COR-L47 (cell line): ENCODE measurements at regions not wholly inside any gene's neighbourhood (a gene's known extent, or its start where the extent isn't known, plus 50 kb on each side); places are given as distances from the start of the nearest gene placed in this dataset.

Experiments used
- DNase-seq: peaks from one replicate; lab custom pipeline; 2025; lab: John Stamatoyannopoulos, UW

DNA sequence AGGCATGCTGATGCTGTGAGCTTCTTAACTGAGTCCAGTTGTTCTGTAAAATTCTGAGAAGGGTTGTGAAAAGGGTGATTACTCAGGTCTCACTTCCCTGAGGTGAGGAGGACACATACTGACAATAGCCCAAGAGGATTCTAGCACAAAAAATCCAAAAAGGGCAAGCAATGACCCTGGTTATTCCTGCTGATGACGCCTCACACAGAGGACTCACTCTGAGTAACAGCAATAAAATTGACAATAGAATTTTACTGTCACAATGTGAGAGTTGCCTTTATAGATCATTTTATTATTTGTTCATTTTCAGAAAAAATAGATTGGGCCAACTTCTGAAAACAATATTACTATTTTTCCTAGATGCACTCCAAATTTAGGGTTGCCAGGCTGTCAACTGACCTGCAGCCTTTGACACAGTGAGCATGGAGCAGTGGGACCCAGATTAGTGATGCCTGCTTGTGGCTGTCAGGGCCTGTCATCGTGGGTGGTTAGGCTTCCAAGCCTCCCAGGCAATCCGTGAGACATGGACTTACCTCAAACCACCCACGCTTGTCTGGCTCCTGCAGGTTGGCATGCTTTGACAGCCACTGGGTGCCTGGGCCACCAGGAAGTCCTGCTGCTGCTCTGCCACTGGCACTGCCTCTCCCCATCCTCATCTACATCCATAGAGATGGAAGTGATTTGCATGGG is 396.0 kb upstream of the THBS1 start:
- no peak for DNase-seq

DNA sequence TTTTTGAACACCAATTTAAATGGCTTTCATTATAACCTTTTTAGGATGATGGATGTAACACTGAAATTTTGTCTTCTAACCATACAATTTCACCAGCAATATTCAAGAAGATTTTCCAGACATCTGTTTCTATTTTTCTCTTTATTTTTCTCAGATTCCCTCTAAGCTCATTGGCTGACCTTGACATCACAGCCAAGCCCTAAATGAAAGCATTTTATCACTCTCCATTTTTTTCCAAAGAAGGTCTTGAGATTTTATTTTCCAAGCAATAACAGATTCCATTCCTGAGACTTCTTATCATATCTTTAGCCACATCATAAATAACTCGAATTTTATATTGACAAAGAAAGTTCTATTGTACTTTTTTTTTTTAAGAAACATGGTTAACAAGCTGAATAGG is 392.6 kb upstream of the THBS1 start:
- no peak for DNase-seq

- DNase-seq = no peak
Measured at GRCh38 chr15:39188930-39189329, 391.9 kb upstream of the THBS1 start.

DNA sequence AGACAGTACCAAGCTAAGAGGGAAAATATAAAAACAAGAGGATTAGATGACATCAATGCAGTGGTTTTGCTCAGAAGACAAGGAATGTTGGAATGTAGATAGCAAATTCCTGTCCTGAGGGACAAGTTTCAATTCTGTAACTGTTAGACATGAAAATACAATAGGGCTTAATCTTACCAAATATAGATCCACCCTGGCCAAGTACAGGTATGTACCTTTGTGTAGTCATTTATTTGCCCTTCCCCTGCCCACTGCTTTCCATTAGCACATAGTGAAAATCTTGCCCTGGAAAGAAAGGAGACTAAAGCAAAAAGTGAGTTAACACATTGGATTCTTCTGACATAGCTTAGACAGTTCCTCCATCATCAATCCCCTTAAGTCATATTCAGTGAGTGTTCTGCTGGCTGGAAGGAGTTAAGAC is 389.0 kb upstream of the THBS1 start:
- no peak for DNase-seq

GRCh38 chr15:39192351-39192750 is 388.5 kb upstream of the THBS1 start:
- no peak for DNase-seq

DNA sequence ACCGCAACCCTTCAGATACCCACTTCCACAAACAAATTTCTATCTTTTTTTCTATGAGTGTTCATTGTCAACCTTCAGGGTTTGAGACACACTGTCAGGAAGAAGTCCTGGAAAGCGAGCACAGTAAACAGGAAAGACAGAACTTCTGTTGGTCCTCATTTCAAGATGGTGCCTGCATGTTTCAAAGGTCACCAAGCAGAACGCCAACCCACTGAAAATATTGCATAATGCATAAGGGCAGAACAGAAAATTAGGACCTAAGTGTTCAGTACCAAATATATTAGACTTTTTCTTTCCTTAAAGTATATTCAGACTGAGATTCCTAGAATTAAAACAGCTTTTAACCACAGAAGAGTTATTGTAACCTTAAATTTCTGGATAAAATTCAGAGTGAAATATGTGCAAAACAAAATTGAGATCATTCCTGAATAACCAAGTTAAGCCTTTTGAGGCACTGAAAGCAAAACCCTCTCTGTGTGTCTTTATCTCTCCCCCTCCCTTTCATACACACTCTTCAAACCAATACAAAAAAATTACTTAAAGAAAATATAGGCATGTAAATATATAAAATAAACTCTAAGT is 387.8 kb upstream of the THBS1 start:
- no peak for DNase-seq

GRCh38 chr15:39193611-39194010 is 387.3 kb upstream of the THBS1 start:
- DNase-seq = no peak

- DNase-seq = no peak
Measured at GRCh38 chr15:39194106-39194830, 386.6 kb upstream of the THBS1 start.

- no peak for DNase-seq
Measured at GRCh38 chr15:39195961-39196486, 384.9 kb upstream of the THBS1 start.

- DNase-seq = no peak
Measured at GRCh38 chr15:39198044-39199000, 382.6 kb upstream of the THBS1 start.

DNA sequence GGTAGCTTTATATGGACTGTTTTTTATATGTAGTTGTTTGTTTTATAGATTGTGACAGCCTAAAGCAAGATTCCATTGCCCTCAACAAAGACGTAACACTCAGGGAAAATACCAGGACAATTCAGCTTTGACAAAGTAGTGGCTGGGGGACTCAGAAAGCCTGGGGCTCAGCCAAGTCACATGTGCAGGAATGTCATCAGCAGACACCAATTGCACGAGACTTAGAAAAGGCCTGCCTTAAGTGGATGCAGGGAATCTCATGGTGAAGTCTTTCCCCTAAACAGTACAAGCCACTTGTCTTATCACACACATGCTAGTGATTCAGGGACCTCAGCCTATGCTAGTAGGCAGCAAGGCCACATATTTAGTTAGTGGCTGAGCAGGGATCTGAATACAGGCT is 381.8 kb upstream of the THBS1 start:
- DNase-seq = no peak

GRCh38 chr15:39200586-39200985 is 380.3 kb upstream of the THBS1 start:
- no peak for DNase-seq

DNA sequence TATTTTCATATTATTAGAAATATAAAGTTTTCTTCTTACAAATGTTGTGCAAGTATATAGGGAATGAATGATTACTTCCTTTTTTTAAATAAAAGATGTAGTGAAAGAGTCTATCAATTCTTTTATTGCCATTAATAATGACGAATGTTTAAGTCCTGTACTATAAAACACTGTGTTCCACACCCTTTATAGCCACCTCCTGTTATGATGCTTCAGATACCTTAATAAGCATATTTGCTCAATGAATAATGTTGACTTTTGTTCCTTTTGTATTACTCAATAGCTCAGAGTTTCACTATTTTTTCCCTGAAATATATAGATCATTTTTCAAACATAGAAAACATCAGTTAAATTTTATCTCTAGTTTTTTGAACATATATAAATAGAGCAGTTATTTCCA is 378.2 kb upstream of the THBS1 start:
- DNase-seq = no peak

- no peak for DNase-seq
Measured at GRCh38 chr15:39204031-39204430, 376.8 kb upstream of the THBS1 start.

- no peak for DNase-seq
Measured at GRCh38 chr15:39205081-39205480, 375.8 kb upstream of the THBS1 start.

DNA sequence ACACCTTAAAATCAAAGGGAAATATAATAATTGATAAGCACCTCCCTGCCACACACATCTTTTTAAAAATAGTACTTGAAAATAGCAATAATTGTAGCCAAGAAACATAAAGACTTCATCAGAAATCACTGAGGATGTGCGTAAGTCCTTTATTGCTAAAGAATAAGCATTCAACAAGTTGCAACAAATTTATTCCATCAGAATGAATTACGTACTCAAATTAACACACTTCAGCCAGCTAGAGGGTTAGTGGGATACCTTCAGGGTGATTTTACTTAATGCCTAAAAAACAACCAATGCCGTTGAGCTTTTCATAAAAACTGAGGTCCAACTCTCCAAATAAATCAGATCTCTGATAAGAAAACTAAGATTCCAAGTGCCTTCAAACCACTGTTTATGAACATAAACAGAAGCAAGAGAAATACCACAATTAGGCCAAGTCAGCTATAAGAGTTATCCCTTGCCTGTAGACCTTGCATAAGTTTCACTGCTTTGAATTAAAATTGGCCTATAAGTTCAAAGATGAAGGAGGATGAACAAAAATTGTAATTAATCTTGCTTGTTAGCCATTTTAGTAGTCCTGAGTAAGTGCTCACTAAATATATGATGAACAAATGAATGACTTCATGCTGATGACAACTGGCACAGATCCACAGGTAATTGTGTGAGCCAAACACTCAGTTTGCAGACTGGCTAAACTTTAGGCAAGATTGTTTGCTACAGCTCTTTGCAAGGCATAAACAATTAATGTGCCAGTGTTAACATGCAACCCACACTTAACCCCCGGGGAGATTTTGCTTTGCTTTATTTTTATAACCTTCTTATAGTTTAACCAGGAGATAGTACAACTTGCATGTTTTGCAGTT is 375.1 kb upstream of the THBS1 start:
- no peak for DNase-seq

GRCh38 chr15:39207532-39208115 is 373.3 kb upstream of the THBS1 start:
- DNase-seq = no peak

GRCh38 chr15:39208187-39208586 is 372.7 kb upstream of the THBS1 start:
- DNase-seq = no peak

DNA sequence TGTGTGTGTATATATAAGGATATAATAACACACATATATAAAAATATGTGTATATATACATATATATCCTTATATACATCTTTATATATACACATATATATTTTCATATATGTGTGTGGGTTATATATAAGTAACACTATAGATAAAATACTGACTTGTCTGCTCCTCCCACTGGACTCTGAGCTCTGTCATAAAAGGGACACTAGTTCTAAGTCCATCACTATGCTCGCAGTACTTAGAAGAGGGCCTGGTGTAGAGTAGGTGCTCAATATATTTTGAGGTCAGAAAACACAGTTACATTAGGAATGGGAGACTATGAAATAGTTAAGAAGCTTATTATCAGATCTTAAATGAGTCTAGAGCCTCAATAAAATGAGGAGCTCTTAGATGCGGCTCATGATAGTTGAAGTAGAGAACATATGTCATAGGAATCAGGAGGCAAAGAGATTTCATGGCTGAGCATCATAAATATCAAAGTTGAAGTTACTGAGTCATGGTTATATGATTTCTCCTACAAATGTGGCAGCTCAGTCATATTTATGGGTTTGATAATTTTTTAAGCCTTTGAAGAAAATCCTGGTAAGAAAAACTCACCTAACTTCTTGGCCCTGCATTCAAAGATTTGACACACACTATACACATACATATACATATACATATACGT is 371.2 kb upstream of the THBS1 start:
- no peak for DNase-seq
